B cell (primary cell): ENCODE measurements at regions not wholly inside any gene's neighbourhood (a gene's known extent, or its start where the extent isn't known, plus 50 kb on each side); places are given as distances from the start of the nearest gene placed in this dataset.

Experiments
- ATAC-seq: fragments of 200-7000 bp; cut with Tn5 transposase; one replicate; pipeline ENCODE4 v1.10.0; 2021; ENCODE audit warnings: low read depth, mild to moderate bottlenecking, moderate number of reproducible peaks, moderate library complexity
- CTCF ChIA-PET: fragments of 350-600 bp; sonication (Branson Sonifier 250); formaldehyde crosslinking; loops from one replicate; lab custom pipeline; 2021; ENCODE audit warnings: antibody characterized with exemption, inconsistent platforms; lab: Charles Lee
- POLR2A ChIA-PET: fragments of 350-600 bp; sonication (Branson Sonifier 250); formaldehyde crosslinking; loops from one replicate; lab custom pipeline; 2021; ENCODE audit warnings: antibody characterized with exemption; lab: Charles Lee
- DNase-seq: peaks from one replicate; pipeline ENCODE4 v3.0.0; 2013
- H2AFZ ChIP-seq: 2 replicates; pipeline ENCODE4 v1.6.1; 2012; ENCODE audit warnings: mild to moderate bottlenecking, low read depth, low read length; ENCODE audit not compliant: insufficient read depth, poor library complexity, severe bottlenecking
- H3K27ac ChIP-seq, 2 donors: 1 replicate in 1 of 2; 2 replicates in 1 of 2; pipeline ENCODE4 v1.5.1; 2012 to 2013; ENCODE audit warnings: low read length in 2 of 2, mild to moderate bottlenecking in 2 of 2, moderate library complexity in 1 of 2
- H3K27me3 ChIP-seq, 4 experiments: fragments of 200-600 bp in 1 of 4; sonication (generic) in 1 of 4; replicated peaks in 1 of 4; 1 replicate in 2 of 4; 2 replicates in 2 of 4; pipeline versions ENCODE4 v1.6.1 to v1.7.0; 2013 to 2016; ENCODE audit warnings: low read length in 3 of 4, mild to moderate bottlenecking in 2 of 4, mixed read lengths in 1 of 4, moderate library complexity in 1 of 4; ENCODE audit not compliant: insufficient read depth in 4 of 4, control insufficient read depth in 3 of 4; ENCODE audit errors: control extremely low read depth in 1 of 4
- H3K36me3 ChIP-seq, 2 experiments: replicated peaks in 1 of 2; 1 replicate in 1 of 2; 2 replicates in 1 of 2; pipeline versions ENCODE4 v1.6.1 to v1.7.1; 2013; ENCODE audit warnings: low read length in 1 of 2; ENCODE audit not compliant: insufficient read depth in 2 of 2, control insufficient read depth in 1 of 2; ENCODE audit errors: control extremely low read depth in 1 of 2, extremely low read depth in 1 of 2
- H3K4me1 ChIP-seq, 2 donors: fragments of 200-600 bp in 1 of 2; sonication (generic) in 1 of 2; 1 replicate in 1 of 2; 2 replicates in 1 of 2; pipeline versions ENCODE4 v1.5.1 to v1.6.1; 2013 to 2017; ENCODE audit warnings: low read length in 2 of 2; ENCODE audit not compliant: control insufficient read depth in 2 of 2, insufficient read depth in 2 of 2
- H3K4me2 ChIP-seq: replicated peaks from 2 replicates; pipeline ENCODE3; 2012; ENCODE audit warnings: mild to moderate bottlenecking, low read depth, low read length; ENCODE audit not compliant: poor library complexity, severe bottlenecking
- H3K4me3 ChIP-seq, 5 experiments: fragments of 200-600 bp in 1 of 5; sonication (generic) in 1 of 5; 1 replicate in 3 of 5; 2 replicates in 2 of 5; pipeline versions ENCODE4 v1.5.1 to v1.7.0; 2011 to 2016; ENCODE audit warnings: low read length in 4 of 5, mild to moderate bottlenecking in 4 of 5, low read depth in 2 of 5, control low read depth in 1 of 5, moderate library complexity in 1 of 5; ENCODE audit not compliant: insufficient read depth in 1 of 5; ENCODE audit errors: control extremely low read depth in 1 of 5, extremely low read depth in 1 of 5
- H3K79me2 ChIP-seq: fragments of 200-600 bp; sonication (generic); one replicate; pipeline ENCODE4 v1.6.0; 2016; ENCODE audit warnings: low read length; ENCODE audit not compliant: control insufficient read depth, insufficient read depth
- H3K9ac ChIP-seq: fragments of 200-600 bp; sonication (generic); 2 replicates; pipeline ENCODE4 v1.6.1; 2017; ENCODE audit warnings: mild to moderate bottlenecking, low read length, moderate library complexity
- H3K9me3 ChIP-seq, 3 donors: one replicate each; pipeline versions ENCODE4 v1.6.1 to v1.7.1; 2013; ENCODE audit warnings: low read length in 2 of 3; ENCODE audit not compliant: control insufficient read depth in 2 of 3, insufficient read depth in 1 of 3; ENCODE audit errors: control extremely low read depth in 1 of 3
- H4K20me1 ChIP-seq: 2 replicates; pipeline ENCODE4 v1.6.0; 2012; ENCODE audit warnings: mild to moderate bottlenecking, low read length; ENCODE audit not compliant: insufficient read depth, control insufficient read depth, poor library complexity, severe bottlenecking
- H3K27ac Mint-ChIP-seq: one replicate; pipeline ENCODE4 v1.8.0; 2021; ENCODE audit warnings: mixed read lengths
- H3K27me3 Mint-ChIP-seq: one replicate; pipeline ENCODE4 v1.8.0; 2021; ENCODE audit warnings: mixed read lengths
- H3K4me1 Mint-ChIP-seq: one replicate; pipeline ENCODE4 v1.8.0; 2021; ENCODE audit warnings: mixed read lengths
- H3K4me3 Mint-ChIP-seq: one replicate; pipeline ENCODE4 v1.8.0; 2021; ENCODE audit warnings: mixed read lengths
- H3K9me3 Mint-ChIP-seq: one replicate; pipeline ENCODE4 v1.8.0; 2022; ENCODE audit warnings: mixed read lengths; ENCODE audit not compliant: insufficient read depth
- WGBS: methylation state at CpG from one replicate; pipeline ENCODE4 v1.1.5; 2013; ENCODE audit warnings: missing lambda C conversion rate; ENCODE audit not compliant: insufficient coverage; 5-methylcytosine and 5-hydroxymethylcytosine counted together
- intact Hi-C: fragments of 100-400 bp; cut with micrococcal nuclease; formaldehyde crosslinking; loops from one replicate; pipeline ENCODE4 v1.10.0; 2022
- TF ChIP-seq, protein P1 (sequence below): fragments of 200-600 bp; IDR thresholded peaks from one replicate; pipeline ENCODE4 v1.8.0; 2022; ENCODE audit warnings: antibody characterized with exemption, mild to moderate bottlenecking

GRCh38 chr3:6736836-6737629 is 123.9 kb upstream of the GRM7 start:
- H3K27me3 ChIP-seq, result no peaks in the 10 kb centered on the region
- no peaks in the 10 kb centered on the region for H3K79me2 ChIP-seq
- H2AFZ ChIP-seq, result no peak overlapping the region
- Mint-ChIP-seq H3K27me3 (no peaks in the 10 kb centered on the region), H3K4me1 (no peaks in the 10 kb centered on the region), H3K9me3 (no peaks in the 10 kb centered on the region), H3K4me3 (no peak overlapping the region), H3K27ac (no peak overlapping the region)
- H3K27ac ChIP-seq, result no peak overlapping the region
- CTCF ChIA-PET, result no interaction called here
- TF ChIP-seq, protein P1, sequence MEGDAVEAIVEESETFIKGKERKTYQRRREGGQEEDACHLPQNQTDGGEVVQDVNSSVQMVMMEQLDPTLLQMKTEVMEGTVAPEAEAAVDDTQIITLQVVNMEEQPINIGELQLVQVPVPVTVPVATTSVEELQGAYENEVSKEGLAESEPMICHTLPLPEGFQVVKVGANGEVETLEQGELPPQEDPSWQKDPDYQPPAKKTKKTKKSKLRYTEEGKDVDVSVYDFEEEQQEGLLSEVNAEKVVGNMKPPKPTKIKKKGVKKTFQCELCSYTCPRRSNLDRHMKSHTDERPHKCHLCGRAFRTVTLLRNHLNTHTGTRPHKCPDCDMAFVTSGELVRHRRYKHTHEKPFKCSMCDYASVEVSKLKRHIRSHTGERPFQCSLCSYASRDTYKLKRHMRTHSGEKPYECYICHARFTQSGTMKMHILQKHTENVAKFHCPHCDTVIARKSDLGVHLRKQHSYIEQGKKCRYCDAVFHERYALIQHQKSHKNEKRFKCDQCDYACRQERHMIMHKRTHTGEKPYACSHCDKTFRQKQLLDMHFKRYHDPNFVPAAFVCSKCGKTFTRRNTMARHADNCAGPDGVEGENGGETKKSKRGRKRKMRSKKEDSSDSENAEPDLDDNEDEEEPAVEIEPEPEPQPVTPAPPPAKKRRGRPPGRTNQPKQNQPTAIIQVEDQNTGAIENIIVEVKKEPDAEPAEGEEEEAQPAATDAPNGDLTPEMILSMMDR, result no peak
- no peaks in the 10 kb centered on the region for H4K20me1 ChIP-seq
- DNase-seq (no peak), ATAC-seq (no peak)
- no peaks in the 10 kb centered on the region for H3K4me1 ChIP-seq
- POLR2A ChIA-PET, result no interaction called here
- intact Hi-C loops, result no loop called here
- H3K36me3 ChIP-seq, result no peaks in the 10 kb centered on the region
- no peak overlapping the region for H3K4me2 ChIP-seq
- no peaks in the 10 kb centered on the region for H3K9me3 ChIP-seq
- WGBS, result 100% methylated on average over 3 of the region's 5 CpGs
- no peak overlapping the region for H3K9ac ChIP-seq
- H3K4me3 ChIP-seq, result no peak overlapping the region

DNA sequence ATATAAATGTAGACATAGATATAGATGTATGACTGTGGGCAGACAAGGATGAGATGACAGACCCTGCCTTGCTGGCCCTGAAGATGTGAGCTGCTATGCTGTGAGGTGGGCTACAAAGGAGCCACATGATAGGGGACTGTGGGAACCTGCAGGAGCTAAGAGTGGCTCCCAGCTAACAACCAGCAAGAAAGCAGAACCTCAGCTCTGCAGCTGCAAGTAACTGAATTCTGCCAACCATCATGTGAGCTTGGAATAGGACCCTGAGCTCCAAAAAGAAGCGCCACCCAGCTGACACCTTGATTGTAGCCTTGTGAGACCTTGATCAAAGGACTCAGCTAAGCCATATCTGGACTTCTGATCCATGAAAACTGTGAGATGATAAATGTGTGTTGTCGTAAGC is 123.3 kb upstream of the GRM7 start:
- POLR2A ChIA-PET, result no interaction called here
- intact Hi-C loops, result no loop called here

More for the DNA sequence above, 123.3 kb upstream of the GRM7 start:
- DNase-seq (no peak), ATAC-seq (no peak)
- H3K4me2 ChIP-seq, result no peak overlapping the region
- CTCF ChIA-PET, result no interaction called here
- no peaks in the 10 kb centered on the region for H3K4me1 Mint-ChIP-seq
- H3K36me3 ChIP-seq, result no peaks in the 10 kb centered on the region
- H3K4me1 ChIP-seq, result no peaks in the 10 kb centered on the region
- no peak overlapping the region for H3K4me3 ChIP-seq
- H3K9ac ChIP-seq, result no peak overlapping the region
- H3K27me3 ChIP-seq, result no peaks in the 10 kb centered on the region
- H3K9me3 ChIP-seq, result no peaks in the 10 kb centered on the region
- no peak overlapping the region for H3K4me3 Mint-ChIP-seq
- WGBS, result 93% methylated on average over 1 of the region's 2 CpGs
- H3K27me3 Mint-ChIP-seq, result no peaks in the 10 kb centered on the region
- H2AFZ ChIP-seq, result no peak overlapping the region
- no peak overlapping the region for H3K27ac Mint-ChIP-seq
- H4K20me1 ChIP-seq, result no peaks in the 10 kb centered on the region
- no peaks in the 10 kb centered on the region for H3K79me2 ChIP-seq
- no peak overlapping the region for H3K27ac ChIP-seq
- TF ChIP-seq, protein P1, result no peak
- no peaks in the 10 kb centered on the region for H3K9me3 Mint-ChIP-seq
